GM19043 (cell line): ENCODE measurements at regions not wholly inside any gene's neighbourhood (a gene's known extent, or its start where the extent isn't known, plus 50 kb on each side); places are given as distances from the start of the nearest gene placed in this dataset.
A peak's percentile ranks its signal among the peaks of the same experiment; 100 is the strongest.

Experiments used
- ATAC-seq: cut with Tn5 transposase; IDR thresholded peaks from one replicate; pipeline ENCODE4 v1.9.1; 2021; ENCODE audit warnings: low read depth; ENCODE audit not compliant: unreplicated experiment

- peak; percentile 48 for ATAC-seq
Measured at GRCh38 chr2:147657086-147658000, 187.5 kb upstream of the ACVR2A start.

- no peak for ATAC-seq
Measured at GRCh38 chr2:147649998-147650397, 194.8 kb upstream of the ACVR2A start.

GRCh38 chr2:147649286-147649685 is 195.5 kb upstream of the ACVR2A start:
- no peak for ATAC-seq

GRCh38 chr2:147648471-147648870 is 196.4 kb upstream of the ACVR2A start:
- no peak for ATAC-seq

GRCh38 chr2:147647816-147648215 is 197.0 kb upstream of the ACVR2A start:
- ATAC-seq: no peak

GRCh38 chr2:147646818-147647468 is 197.9 kb upstream of the ACVR2A start:
- ATAC-seq: no peak

- no peak for ATAC-seq
Measured at GRCh38 chr2:147644491-147644890, 200.3 kb upstream of the ACVR2A start.

GRCh38 chr2:147642765-147643164 is 202.1 kb upstream of the ACVR2A start:
- ATAC-seq: no peak

- ATAC-seq: no peak
Measured at GRCh38 chr2:147641651-147642050, 203.2 kb upstream of the ACVR2A start.

GRCh38 chr2:147639891-147640290 is 204.9 kb upstream of the ACVR2A start:
- peak; percentile 74 for ATAC-seq

- ATAC-seq: no peak
Measured at GRCh38 chr2:147639386-147639785, 205.4 kb upstream of the ACVR2A start.

- ATAC-seq: no peak
Measured at GRCh38 chr2:147636886-147637285, 207.9 kb upstream of the ACVR2A start.

- ATAC-seq: no peak
Measured at GRCh38 chr2:147636238-147636882, 208.5 kb upstream of the ACVR2A start.

- ATAC-seq: no peak
Measured at GRCh38 chr2:147634826-147635225, 210.0 kb upstream of the ACVR2A start.

GRCh38 chr2:147632198-147632597 is 212.6 kb upstream of the ACVR2A start:
- ATAC-seq: no peak

GRCh38 chr2:147631294-147631693 is 213.5 kb upstream of the ACVR2A start:
- no peak for ATAC-seq

- ATAC-seq: no peak
Measured at GRCh38 chr2:147630585-147630984, 214.2 kb upstream of the ACVR2A start.

GRCh38 chr2:147628971-147629421 is 215.8 kb upstream of the ACVR2A start:
- ATAC-seq: no peak

- ATAC-seq: peak; percentile 95
Measured at GRCh38 chr2:147623328-147623727, 221.5 kb upstream of the ACVR2A start.

GRCh38 chr2:147621656-147622197 is 223.1 kb upstream of the ACVR2A start:
- no peak for ATAC-seq

GRCh38 chr2:147619808-147620207 is 225.0 kb upstream of the ACVR2A start:
- ATAC-seq: no peak
